Lung (tissue), 11 donors: ENCODE measurements at regions not wholly inside any gene's neighbourhood (a gene's known extent, or its start where the extent isn't known, plus 50 kb on each side); places are given as distances from the start of the nearest gene placed in this dataset.

Experiments used
- ATAC-seq: fragments of 200-7000 bp; cut with Tn5 transposase; one replicate; pipeline ENCODE4 v1.9.1; 2020; ENCODE audit warnings: moderate number of reproducible peaks; ENCODE audit not compliant: insufficient read depth, low FRiP score
- DNase-seq, 3 donors: peaks; one replicate each; pipeline ENCODE4 v3.0.0-alpha.2; 2013 to 2017
- H3K27ac ChIP-seq, 2 donors: one replicate each; pipeline ENCODE4 v1.5.1; 2013; ENCODE audit warnings: mild to moderate bottlenecking in 2 of 2, moderate library complexity in 2 of 2, control low read depth in 1 of 2, inconsistent platforms in 1 of 2, low read depth in 1 of 2, low read length in 1 of 2
- H3K27me3 ChIP-seq, 3 donors: one replicate each; pipeline ENCODE4 v1.5.1; 2013; ENCODE audit warnings: low read length in 2 of 3; ENCODE audit not compliant: control insufficient read depth in 3 of 3, insufficient read depth in 3 of 3
- H3K36me3 ChIP-seq, 4 donors: one replicate each; pipeline ENCODE4 v1.5.1; 2013; ENCODE audit warnings: low read length in 4 of 4, mild to moderate bottlenecking in 1 of 4, moderate library complexity in 1 of 4; ENCODE audit not compliant: control insufficient read depth in 4 of 4, insufficient read depth in 4 of 4
- H3K4me1 ChIP-seq, 5 donors: one replicate each; pipeline ENCODE4 v1.5.1; 2013; ENCODE audit warnings: low read length in 5 of 5, mild to moderate bottlenecking in 2 of 5, moderate library complexity in 1 of 5; ENCODE audit not compliant: control insufficient read depth in 5 of 5, insufficient read depth in 5 of 5
- H3K4me3 ChIP-seq: one replicate; pipeline ENCODE4 v1.5.1; 2013; ENCODE audit warnings: mild to moderate bottlenecking, control low read depth, moderate library complexity
- H3K9ac ChIP-seq, 2 donors: one replicate each; pipeline ENCODE4 v1.5.1; 2013; ENCODE audit warnings: low read length in 2 of 2, control low read depth in 1 of 2; ENCODE audit not compliant: insufficient read depth in 1 of 2
- H3K9me3 ChIP-seq, 4 donors: one replicate each; pipeline ENCODE4 v1.5.1; 2013; ENCODE audit warnings: low read length in 3 of 4, mild to moderate bottlenecking in 1 of 4, moderate library complexity in 1 of 4; ENCODE audit not compliant: control insufficient read depth in 4 of 4, insufficient read depth in 3 of 4
- CTCF ChIP-seq: IDR thresholded peaks from 2 replicates; pipeline ENCODE4 v1.5.1; 2012; ENCODE audit warnings: mild to moderate bottlenecking; ENCODE audit errors: control extremely low read depth, extremely low read depth
- WGBS, 2 donors: extraction: QIAGEN DNeasy Blood & Tissue Kit; methylation state at CpG; one replicate each; pipeline ENCODE4 v1.1.7; 2013; 5-methylcytosine and 5-hydroxymethylcytosine counted together
- donor health status: control.
- donor health status: control.
- donor health status: Bipolar disorder and iron deficiency.
- donor health status: healthy.
- donor health status: DM: yes; HTN: yes; CAD: no.

GRCh38 chr12:30063435-30063945, 279.7 kb upstream of the TMTC1 start:
- no peak for TF ChIP-seq CTCF
- Histone ChIP-seq H3K9ac (no peak overlapping the region), H3K4me1 (peaks cover 0 to 5% (median 0%) of the 10 kb centered on the region in 5 donors), H3K9me3 (no peaks in the 10 kb centered on the region), H3K4me3 (no peak overlapping the region), H3K27ac (no peak overlapping the region), H3K36me3 (no peaks in the 10 kb centered on the region), H3K27me3 (no peaks in the 10 kb centered on the region)
- DNase-seq (no peak), ATAC-seq (no peak)

DNA sequence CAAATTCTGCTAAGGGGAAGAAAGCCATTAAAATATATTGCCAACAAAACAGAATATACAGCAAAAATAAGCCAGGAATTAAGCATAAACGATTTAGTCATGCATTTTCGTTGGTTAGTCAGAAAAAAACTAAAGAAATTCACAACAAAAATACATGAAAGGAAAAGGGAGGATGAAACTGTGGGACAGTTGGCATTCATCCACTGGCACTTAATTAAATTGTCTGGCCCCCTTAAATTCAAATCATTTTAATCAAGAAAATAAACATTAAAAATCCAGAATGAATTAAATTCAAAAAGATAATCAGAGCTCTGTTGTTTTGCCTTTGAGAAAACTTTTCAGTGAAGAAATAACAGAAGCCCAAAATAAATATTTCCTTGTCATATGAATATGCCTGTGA, 264.6 kb upstream of the TMTC1 start:
- 59 to 77% methylated on average over 2 of the region's 2 CpGs for WGBS, 2 donors
- H3K9me3 ChIP-seq = no peaks in the 10 kb centered on the region

GRCh38 chr12:30047516-30048254, 263.9 kb upstream of the TMTC1 start:
- peak; percentile 29 to 88 (median 87) for DNase-seq
- Histone ChIP-seq H3K9me3 (no peaks in the 10 kb centered on the region), H3K36me3 (no peaks in the 10 kb centered on the region), H3K4me3 (no peak overlapping the region), H3K27me3 (no peaks in the 10 kb centered on the region), H3K9ac (no peak overlapping the region), H3K4me1 (peaks cover 0 to 33% (median 0%) of the 10 kb centered on the region in 5 donors), H3K27ac (no peak overlapping the region)
- 73 to 82% methylated on average over 5 of the region's 5 CpGs for WGBS, 2 donors
- TF ChIP-seq CTCF = no peak
- no peak for ATAC-seq

More for the DNA sequence above, 264.6 kb upstream of the TMTC1 start:
- ATAC-seq (no peak), DNase-seq (peak; percentile 79 to 98 (median 96))
- Histone ChIP-seq H3K4me1 (peaks cover 0 to 33% (median 0%) of the 10 kb centered on the region in 5 donors), H3K4me3 (no peak overlapping the region), H3K36me3 (no peaks in the 10 kb centered on the region), H3K27ac (no peak overlapping the region), H3K9ac (no peak overlapping the region), H3K27me3 (no peaks in the 10 kb centered on the region)
- no peak for TF ChIP-seq CTCF
